Myocyte (in vitro differentiated cells): ENCODE measurements at regions not wholly inside any gene's neighbourhood (a gene's known extent, or its start where the extent isn't known, plus 50 kb on each side); places are given as distances from the start of the nearest gene placed in this dataset.
"Not testable (repeated sequence)": the region's sequence is repeated elsewhere in the genome, so short reads cannot be mapped to it uniquely, and the experiment has no call there.

ENCODE experiments used
- DNase-seq: peaks from one replicate; pipeline ENCODE4 v3.0.0-alpha.2; 2012; ENCODE audit warnings: low read depth

- DNase-seq = not testable (repeated sequence)
Measured at GRCh38 chr14:105620865-105621471, 94.6 kb downstream of the TMEM121 start.

DNA sequence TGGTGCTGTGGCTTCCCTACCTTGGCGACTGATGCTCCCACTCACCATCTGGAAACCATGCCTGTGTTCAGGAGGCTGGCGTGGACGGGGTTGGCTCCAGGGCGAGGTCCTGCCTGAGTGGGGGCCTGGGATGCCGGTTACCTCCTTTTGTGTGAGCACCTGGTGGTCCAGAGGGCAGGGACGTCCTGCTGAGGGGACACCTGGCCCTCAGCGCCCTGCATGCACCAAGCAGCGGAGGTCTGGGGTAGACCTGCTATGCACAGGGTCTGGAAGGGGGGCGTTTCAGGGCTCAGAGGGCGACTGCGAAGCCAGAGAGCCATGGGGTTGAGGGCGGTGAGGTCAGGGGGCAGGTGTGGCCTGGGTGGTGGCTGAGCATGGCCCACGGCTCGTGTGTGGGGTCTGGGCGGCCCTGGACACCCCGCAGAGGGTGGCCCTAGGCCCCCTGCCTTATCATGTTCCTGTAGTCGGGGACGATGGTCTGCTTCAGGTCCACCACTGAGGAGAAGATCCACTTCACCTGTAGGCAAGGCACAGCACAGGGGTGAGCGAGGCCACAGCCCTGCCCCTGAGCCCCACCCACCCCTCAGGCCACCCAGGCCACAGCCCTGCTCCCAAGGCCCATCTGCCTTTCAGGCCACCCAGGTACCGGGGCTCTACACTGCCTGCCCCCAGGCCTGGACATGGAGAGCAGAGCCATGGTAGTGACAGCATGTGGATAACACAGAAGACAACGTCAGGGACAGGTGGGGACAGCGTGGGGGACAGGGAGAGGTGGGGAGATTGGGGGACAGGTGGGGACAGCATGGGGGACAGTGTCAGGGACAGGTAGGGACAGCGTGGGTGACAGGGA lies 95.3 kb downstream of the TMEM121 start:
- DNase-seq = not testable (repeated sequence)

GRCh38 chr14:105622329-105622955 lies 96.1 kb downstream of the TMEM121 start:
- DNase-seq = no peak

- DNase-seq = not testable (repeated sequence)
Measured at GRCh38 chr14:105623178-105623577, 96.8 kb downstream of the TMEM121 start.

DNA sequence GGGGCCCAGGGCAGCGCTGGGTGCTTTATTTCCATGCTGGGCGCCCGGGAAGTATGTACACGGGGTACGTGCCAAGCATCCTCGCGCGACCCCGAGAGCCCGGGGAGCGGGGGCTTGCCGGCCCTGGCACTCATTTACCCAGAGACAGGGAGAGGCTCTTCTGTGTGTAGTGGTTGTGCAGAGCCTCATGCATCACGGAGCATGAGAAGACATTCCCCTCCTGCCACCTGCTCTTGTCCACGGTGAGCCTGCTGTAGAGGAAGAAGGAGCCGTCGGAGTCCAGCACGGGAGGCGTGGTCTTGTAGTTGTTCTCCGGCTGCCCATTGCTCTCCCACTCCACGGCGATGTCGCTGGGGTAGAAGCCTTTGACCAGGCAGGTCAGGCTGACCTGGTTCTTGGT lies 98.0 kb downstream of the TMEM121 start:
- DNase-seq = not testable (repeated sequence)

DNA sequence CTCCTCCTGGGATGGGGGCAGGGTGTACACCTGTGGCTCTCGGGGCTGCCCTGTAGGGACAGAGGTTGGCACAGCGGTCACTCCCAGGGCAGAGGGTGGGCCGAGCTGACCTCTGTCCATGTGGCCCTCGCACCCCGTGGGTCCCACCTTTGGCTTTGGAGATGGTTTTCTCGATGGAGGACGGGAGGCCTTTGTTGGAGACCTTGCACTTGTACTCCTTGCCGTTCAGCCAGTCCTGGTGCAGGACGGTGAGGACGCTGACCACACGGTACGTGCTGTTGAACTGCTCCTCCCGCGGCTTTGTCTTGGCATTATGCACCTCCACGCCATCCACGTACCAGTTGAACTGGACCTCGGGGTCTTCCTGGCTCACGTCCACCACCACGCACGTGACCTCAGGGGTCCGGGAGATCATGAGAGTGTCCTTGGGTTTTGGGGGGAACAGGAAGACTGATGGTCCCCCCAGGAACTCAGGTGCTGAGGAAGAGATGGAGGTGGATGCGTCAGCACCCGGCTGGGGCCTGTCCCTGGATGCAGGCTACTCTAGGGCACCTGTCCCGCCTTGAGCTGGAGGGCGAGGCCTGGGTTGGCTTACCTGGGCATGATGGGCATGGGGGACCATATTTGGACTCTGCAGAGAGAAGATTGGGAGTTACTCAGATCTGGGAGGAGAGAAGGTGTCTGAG lies 98.5 kb downstream of the TMEM121 start:
- DNase-seq = not testable (repeated sequence)

DNA sequence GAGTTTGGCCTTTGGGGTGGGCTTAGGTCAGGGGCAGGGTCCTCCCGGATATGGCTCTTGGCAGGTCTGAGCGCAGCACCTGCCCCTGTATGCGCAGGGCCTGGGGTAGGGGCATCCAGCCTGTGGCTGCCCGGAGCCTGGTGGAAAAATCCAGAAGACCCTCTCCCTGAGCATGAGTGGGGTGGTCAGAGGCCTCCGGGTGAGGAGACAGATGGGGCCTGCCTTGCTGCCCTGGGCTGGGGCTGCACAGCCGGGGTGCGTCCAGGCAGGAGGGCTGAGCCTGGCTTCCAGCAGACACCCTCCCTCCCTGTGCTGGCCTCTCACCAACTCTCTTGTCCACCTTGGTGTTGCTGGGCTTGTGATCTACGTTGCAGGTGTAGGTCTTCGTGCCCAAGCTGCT lies 99.1 kb downstream of the TMEM121 start:
- DNase-seq = not testable (repeated sequence)

DNA sequence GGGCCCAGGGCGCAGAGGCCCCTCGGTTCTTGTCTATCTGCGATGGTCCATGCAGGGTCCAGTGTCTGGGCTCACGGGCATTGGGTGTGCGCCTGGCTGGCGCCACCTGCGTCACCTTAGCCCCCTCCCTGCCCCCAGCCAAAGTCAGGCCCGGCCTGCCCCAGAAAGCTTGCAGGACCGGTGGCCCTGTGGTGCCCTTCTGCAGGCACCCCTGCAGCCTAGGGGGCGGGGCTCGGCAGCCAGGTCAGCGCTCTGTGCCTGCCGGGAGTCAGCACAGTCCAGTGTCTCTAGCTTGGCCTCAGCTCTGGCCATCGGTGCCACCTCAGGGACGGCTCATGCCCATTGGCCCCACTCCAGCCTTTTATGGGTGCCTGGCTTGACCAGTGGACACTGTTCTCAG lies 99.7 kb downstream of the TMEM121 start:
- not testable (repeated sequence) for DNase-seq

GRCh38 chr14:105626651-105627050 lies 100.3 kb downstream of the TMEM121 start:
- not testable (repeated sequence) for DNase-seq

DNA sequence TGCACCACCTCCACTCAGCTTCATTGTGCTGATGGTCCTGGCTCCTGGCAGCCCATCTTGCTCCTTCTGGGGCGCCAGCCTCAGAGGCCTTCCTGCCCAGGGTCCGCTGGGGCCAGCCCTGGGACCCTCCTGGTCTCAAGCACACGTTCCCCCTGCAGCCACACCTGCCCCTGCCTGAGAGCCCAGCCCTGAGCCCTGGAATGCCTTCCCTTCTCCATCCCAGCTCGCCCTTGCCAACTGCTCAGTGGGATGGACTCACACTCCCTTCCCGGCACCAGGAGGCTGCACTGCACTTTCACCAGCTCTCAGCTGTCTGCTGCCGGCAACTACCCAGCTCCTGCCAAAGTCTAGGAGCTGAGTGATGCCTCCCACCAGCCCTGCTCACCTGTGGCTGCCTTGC lies 100.9 kb downstream of the TMEM121 start:
- DNase-seq = not testable (repeated sequence)

- no peak for DNase-seq
Measured at GRCh38 chr14:105627701-105628100, 101.3 kb downstream of the TMEM121 start.

- not testable (repeated sequence) for DNase-seq
Measured at GRCh38 chr14:105628126-105628525, 101.7 kb downstream of the TMEM121 start.

- not testable (repeated sequence) for DNase-seq
Measured at GRCh38 chr14:105628531-105629067, 102.2 kb downstream of the TMEM121 start.

DNA sequence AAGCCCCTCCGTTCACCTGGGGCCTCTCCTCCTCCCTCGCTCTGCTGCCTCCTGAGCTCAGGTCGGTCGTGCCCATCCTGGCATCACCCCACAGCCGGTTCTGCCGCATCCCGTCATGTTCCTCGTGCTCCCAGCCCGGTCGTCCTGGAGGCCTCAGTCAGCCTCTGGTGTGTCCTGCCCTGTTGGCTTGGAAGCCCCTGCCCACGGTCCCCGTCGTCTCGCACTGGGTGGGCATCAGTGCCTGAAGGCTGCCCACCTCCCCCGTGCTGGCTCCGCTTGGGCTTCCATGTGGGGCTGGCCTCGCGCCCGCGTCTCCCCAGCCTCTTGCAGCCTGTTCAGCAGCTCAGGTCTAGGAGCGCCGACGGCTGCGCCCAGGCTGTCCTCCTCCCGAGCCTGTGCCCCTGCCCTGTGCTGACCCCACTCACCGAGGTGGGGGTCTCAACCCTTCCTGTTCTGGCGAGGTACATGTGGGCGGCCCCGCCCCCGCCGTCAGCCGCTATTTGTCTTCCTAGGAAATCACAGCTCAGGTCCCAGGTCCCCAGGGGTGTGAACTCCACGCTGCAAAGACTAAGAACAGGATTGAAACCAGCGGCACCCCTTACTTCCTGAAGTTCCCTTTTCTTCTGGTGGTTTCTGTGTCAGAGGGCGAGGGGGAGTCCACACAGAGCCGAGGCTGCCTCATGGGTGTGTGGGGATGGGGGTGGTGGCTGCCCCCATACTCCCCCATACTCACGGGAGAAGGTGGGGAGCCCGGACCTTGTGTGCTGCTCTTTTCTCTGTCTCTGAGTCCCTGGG lies 102.9 kb downstream of the TMEM121 start:
- not testable (repeated sequence) for DNase-seq

DNA sequence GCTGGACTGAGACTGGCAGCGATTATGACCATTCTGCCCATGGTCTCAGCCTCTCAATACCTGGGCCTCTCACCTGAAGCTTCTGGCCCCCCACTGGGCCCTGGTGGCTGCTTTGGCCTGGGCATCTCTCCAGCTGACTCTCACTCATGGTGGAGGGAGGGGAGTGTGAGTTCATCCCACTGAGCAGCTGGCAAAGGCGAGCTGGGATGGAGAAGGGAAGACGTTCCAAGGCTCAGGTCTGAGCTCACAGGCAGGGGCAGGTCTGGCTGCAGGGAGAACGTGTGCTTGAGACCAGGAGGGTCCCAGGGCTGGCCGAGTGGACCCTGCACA lies 103.5 kb downstream of the TMEM121 start:
- no peak for DNase-seq

GRCh38 chr14:105630293-105630934 lies 104.0 kb downstream of the TMEM121 start:
- not testable (repeated sequence) for DNase-seq

DNA sequence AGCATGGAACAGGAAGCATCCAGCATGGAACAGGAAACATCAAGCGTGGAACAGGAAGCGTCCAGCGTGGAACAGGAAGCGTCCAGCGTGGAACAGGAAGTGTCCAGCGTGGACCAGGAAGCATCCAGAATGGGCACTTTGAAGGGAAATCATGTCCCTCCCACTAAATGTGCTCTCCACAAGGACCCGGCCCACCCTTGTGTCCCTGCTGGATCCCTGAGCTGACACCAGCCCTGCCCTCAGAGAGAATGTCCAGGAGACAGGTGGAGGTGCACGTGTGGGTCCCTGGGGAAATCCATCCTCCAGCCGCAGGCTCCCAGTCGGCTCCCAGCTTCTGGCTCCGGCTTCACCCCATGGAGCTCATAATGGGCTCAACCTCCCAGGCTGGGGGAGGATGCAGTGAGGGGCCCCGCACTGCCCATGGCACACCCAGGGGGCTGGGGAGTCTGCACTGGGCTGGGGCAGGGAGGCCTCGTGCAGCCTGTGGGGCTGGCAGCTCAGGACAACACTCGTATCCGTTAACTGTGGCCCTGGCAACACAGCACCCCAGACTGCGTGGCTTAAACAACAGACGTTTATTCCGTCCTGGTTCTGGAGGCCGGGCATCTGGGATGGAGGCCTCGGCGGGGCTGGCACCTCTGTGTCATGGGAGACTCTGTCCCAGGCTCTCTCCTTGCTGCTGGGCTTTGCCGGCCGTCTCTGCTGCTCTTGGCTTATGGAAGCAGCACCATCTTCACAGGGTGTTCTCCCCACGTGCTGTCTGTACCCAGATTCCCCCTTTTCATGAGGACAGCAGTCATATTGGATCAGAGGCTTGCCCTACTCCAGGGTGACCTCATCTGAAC lies 104.8 kb downstream of the TMEM121 start:
- DNase-seq = not testable (repeated sequence)

- no peak for DNase-seq
Measured at GRCh38 chr14:105632010-105632409, 105.6 kb downstream of the TMEM121 start.

- DNase-seq = not testable (repeated sequence)
Measured at GRCh38 chr14:105633596-105633995, 107.2 kb downstream of the TMEM121 start.
